ENCODE measurements at regions not wholly inside any gene's neighbourhood (a gene's known extent, or its start where the extent isn't known, plus 50 kb on each side); places are given as distances from the start of the nearest gene placed in this dataset.
A peak's percentile ranks its signal among the peaks of the same experiment; 100 is the strongest.

- H3K18ac ChIP-seq (ENCODE audit: insufficient read length, low read depth, low read length) = no peak overlapping the region
- peaks cover 9 to 16% of the 10 kb centered on the region in 2 experiments for H3K9me3 Mint-ChIP-seq
- no CpG with 5 or more reads among the region's 11 CpGs for WGBS (ENCODE audit: extremely low coverage, insufficient read length, low lambda C conversion rate)
- peaks cover 0 to 7% (median 5%) of the 10 kb centered on the region in 3 experiments; a peak in 3 of 7 replicates for H3K36me3 Mint-ChIP-seq (ENCODE audit: insufficient read depth in 1 of 3, low read depth in 3 of 3)
- H3K23me2 ChIP-seq (ENCODE audit: insufficient read length, low read depth, low read length, poor library complexity, severe bottlenecking) = no peaks in the 10 kb centered on the region
- no peaks in the 10 kb centered on the region for H3K79me2 ChIP-seq (ENCODE audit: insufficient read depth, low read length)
- DNase-seq = no peak
- no peak overlapping the region for H3K4me2 ChIP-seq (ENCODE audit: insufficient read depth, insufficient read length, low read length)
- no peak overlapping the region for H4K8ac ChIP-seq (replicated peaks; ENCODE audit: insufficient read length, low read depth, low read length)
- no peak overlapping the region for H3K4me3 Mint-ChIP-seq
- no peak overlapping the region for H3K9ac ChIP-seq (ENCODE audit: extremely low read depth, insufficient read length, low read length)
- peak overlapping the region in 1 of 3 experiments; percentile 72; a peak in 1 of 7 replicates for H3K27ac Mint-ChIP-seq
- no peaks in the 10 kb centered on the region for H3K27me3 Mint-ChIP-seq (ENCODE audit: low read depth)
- no peak overlapping the region for H2BK15ac ChIP-seq (ENCODE audit: low read depth, low read length)
- H3K14ac ChIP-seq (ENCODE audit: insufficient read depth, low read length) = no peak overlapping the region
- no peak overlapping the region for H2BK5ac ChIP-seq (ENCODE audit: insufficient read length, low read length)
- no peak overlapping the region for H3K27ac ChIP-seq (ENCODE audit: insufficient read length, low read depth, low read length)
- no peak overlapping the region for H2BK20ac ChIP-seq (ENCODE audit: low read depth, low read length, poor library complexity, severe bottlenecking)
- H3K4me1 ChIP-seq (ENCODE audit: insufficient read depth, low read length) = no peaks in the 10 kb centered on the region
- H3K56ac ChIP-seq (ENCODE audit: insufficient read length, low read depth, low read length) = no peak overlapping the region
- H2BK12ac ChIP-seq (ENCODE audit: insufficient read length, low read depth, low read length) = no peak overlapping the region
- H3K4ac ChIP-seq (ENCODE audit: low read depth, low read length) = no peak overlapping the region
- no peak overlapping the region for H4K5ac ChIP-seq (ENCODE audit: insufficient read length, low read depth, low read length)
- no peak for TF ChIP-seq CTCF (conservative IDR thresholded peaks at IDR 0.05)
- no peak overlapping the region for H2AK5ac ChIP-seq (ENCODE audit: insufficient read length, low read length)
- H3K4me1 Mint-ChIP-seq = no peaks in the 10 kb centered on the region
- H4K20me1 ChIP-seq (ENCODE audit: control insufficient read depth, insufficient read depth, insufficient read length) = no peaks in the 10 kb centered on the region
- no peaks in the 10 kb centered on the region for H3K79me1 ChIP-seq (ENCODE audit: insufficient read depth, low read depth, low read length, poor library complexity, severe bottlenecking)
- H3K23ac ChIP-seq (ENCODE audit: insufficient read length, low read depth, low read length) = no peak overlapping the region
- no peaks in the 10 kb centered on the region for H3K9me3 ChIP-seq (ENCODE audit: control insufficient read depth, low read depth, low read length)
- no peak overlapping the region for H4K91ac ChIP-seq (ENCODE audit: insufficient read length, low read depth, low read length)
- H3T11ph ChIP-seq (ENCODE audit: low read length) = no peak overlapping the region
- H3K27me3 ChIP-seq (ENCODE audit: insufficient read depth, low read length) = no peaks in the 10 kb centered on the region
- no peak overlapping the region for H2BK120ac ChIP-seq (ENCODE audit: low read depth, low read length, poor library complexity, severe bottlenecking)
- H2AFZ ChIP-seq (ENCODE audit: low read length) = no peak overlapping the region
Measured at GRCh38 chr12:127482950-127483349, 784.0 kb upstream of the TMEM132C start.

Data from H9 (cell line).